Stomach (tissue), 4 donors: ENCODE measurements at regions not wholly inside any gene's neighbourhood (a gene's known extent, or its start where the extent isn't known, plus 50 kb on each side); places are given as distances from the start of the nearest gene placed in this dataset.

Experiments
- EP300 ChIP-seq: sonication (generic); formaldehyde crosslinking; IDR thresholded peaks from one replicate; pipeline ENCODE4 v1.6.1; 2017; ENCODE audit warnings: antibody characterized with exemption
- POLR2A ChIP-seq, 4 donors: fragments of 450-650 bp; IDR thresholded peaks; one replicate each; pipeline ENCODE4 v1.6.1; 2016; ENCODE audit warnings: antibody characterized with exemption in 4 of 4, control low read depth in 2 of 4, mild to moderate bottlenecking in 1 of 4, moderate library complexity in 1 of 4
- TF ChIP-seq, protein P1 (sequence below), 7 experiments: fragments of 450-650 bp in 4 of 7; fragments of 200-600 bp in 3 of 7; sonication (generic) in 3 of 7; IDR thresholded peaks; one replicate each; pipeline ENCODE4 v1.5.1; 2016 to 2019; ENCODE audit warnings: antibody characterized with exemption in 7 of 7, control low read depth in 2 of 7, mild to moderate bottlenecking in 1 of 7

DNA sequence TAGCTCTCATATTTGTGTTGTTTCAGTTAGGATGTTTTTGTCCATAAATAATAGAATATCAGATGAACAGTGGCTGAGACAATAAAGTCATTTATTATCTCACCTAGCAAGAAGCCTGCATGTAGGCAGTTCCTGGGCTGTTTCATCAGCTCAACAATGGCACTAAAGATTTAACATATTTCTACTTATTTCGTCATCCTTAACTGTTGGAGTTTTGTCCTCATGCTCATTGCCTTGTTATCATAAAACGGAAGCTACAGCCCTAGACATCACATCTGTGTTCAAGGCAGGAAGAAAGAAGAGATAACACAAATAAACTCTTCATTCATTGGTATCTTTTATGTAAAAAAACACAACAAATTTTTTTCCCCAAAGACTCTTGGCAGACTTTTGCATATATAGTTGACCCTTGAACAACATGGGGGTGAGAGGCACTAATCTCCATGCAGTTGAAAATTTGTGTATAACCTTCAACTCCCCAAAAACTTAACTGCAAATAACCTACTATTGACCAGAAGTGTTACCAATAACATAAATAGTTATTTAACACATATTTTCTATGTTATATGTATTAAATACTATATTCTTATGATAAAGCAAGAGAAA is 277.2 kb upstream of the ADRA1B start:
- TF ChIP-seq, protein P1, sequence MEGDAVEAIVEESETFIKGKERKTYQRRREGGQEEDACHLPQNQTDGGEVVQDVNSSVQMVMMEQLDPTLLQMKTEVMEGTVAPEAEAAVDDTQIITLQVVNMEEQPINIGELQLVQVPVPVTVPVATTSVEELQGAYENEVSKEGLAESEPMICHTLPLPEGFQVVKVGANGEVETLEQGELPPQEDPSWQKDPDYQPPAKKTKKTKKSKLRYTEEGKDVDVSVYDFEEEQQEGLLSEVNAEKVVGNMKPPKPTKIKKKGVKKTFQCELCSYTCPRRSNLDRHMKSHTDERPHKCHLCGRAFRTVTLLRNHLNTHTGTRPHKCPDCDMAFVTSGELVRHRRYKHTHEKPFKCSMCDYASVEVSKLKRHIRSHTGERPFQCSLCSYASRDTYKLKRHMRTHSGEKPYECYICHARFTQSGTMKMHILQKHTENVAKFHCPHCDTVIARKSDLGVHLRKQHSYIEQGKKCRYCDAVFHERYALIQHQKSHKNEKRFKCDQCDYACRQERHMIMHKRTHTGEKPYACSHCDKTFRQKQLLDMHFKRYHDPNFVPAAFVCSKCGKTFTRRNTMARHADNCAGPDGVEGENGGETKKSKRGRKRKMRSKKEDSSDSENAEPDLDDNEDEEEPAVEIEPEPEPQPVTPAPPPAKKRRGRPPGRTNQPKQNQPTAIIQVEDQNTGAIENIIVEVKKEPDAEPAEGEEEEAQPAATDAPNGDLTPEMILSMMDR (IDR thresholded peaks at IDR 0.05), result no peak
- TF ChIP-seq EP300, result no peak
- no peak for TF ChIP-seq POLR2A (IDR thresholded peaks at IDR 0.05)
